Ishikawa (cell line): ENCODE measurements at regions not wholly inside any gene's neighbourhood (a gene's known extent, or its start where the extent isn't known, plus 50 kb on each side); places are given as distances from the start of the nearest gene placed in this dataset.

Experiments
- CREB1 ChIP-seq: IDR thresholded peaks from 2 replicates; pipeline ENCODE4 v1.6.1; 2012; ENCODE audit warnings: low read depth
- EGR1 ChIP-seq: IDR thresholded peaks from 2 replicates; pipeline ENCODE4 v1.6.1; 2012
- EP300 ChIP-seq: IDR thresholded peaks from 2 replicates; pipeline ENCODE4 v1.6.1; 2012; ENCODE audit warnings: borderline replicate concordance
- NFIC ChIP-seq: IDR thresholded peaks from 2 replicates; pipeline ENCODE4 v1.6.1; 2012
- RAD21 ChIP-seq: IDR thresholded peaks from 2 replicates; pipeline ENCODE4 v1.6.1; 2012; ENCODE audit warnings: low read depth
- TAF1 ChIP-seq: IDR thresholded peaks from 2 replicates; pipeline ENCODE4 v1.6.1; 2012; ENCODE audit warnings: low read depth, mild to moderate bottlenecking
- TCF12 ChIP-seq: IDR thresholded peaks from 2 replicates; pipeline ENCODE4 v1.6.1; 2012; ENCODE audit warnings: low read depth
- TEAD4 ChIP-seq: IDR thresholded peaks from 2 replicates; pipeline ENCODE4 v1.6.1; 2012
- TF ChIP-seq, protein P1 (sequence below): IDR thresholded peaks from 2 replicates; pipeline ENCODE4 v1.6.1; 2012

DNA sequence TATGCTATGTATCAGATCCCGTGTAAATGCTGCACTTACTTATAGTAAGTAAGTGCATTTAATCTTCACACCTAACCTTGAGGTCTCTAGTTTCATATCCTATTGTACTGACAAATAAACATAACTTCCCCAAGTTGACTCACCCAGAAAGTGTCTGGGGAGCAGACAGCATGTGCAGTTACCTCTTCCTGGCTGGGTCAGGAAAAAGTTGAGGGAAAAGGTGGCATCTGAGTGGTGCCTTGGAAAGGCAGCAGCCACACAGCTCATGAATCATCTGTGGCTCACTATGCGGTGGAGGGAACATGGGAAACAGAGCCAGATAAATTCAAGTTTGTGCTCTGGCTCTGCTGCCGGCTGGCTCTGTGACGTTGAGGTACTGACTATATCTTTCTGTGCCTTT lies 382.0 kb upstream of the DYNLRB2 start:
- no peak for TF ChIP-seq EGR1
- no peak for TF ChIP-seq TCF12
- no peak for TF ChIP-seq TEAD4
- TF ChIP-seq NFIC, result no peak
- no peak for TF ChIP-seq RAD21
- no peak for TF ChIP-seq EP300
- TF ChIP-seq CREB1, result no peak
- TF ChIP-seq, protein P1, sequence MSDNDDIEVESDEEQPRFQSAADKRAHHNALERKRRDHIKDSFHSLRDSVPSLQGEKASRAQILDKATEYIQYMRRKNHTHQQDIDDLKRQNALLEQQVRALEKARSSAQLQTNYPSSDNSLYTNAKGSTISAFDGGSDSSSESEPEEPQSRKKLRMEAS, result no peak
- no peak for TF ChIP-seq TAF1
